T-cell (primary cell): ENCODE measurements at regions not wholly inside any gene's neighbourhood (a gene's known extent, or its start where the extent isn't known, plus 50 kb on each side); places are given as distances from the start of the nearest gene placed in this dataset.
"Not testable (repeated sequence)": the region's sequence is repeated elsewhere in the genome, so short reads cannot be mapped to it uniquely, and the experiment has no call there.

Experiments
- ATAC-seq, 4 experiments: fragments of 200-7000 bp in 3 of 4; fragments of 150-1000 bp in 1 of 4; cut with Tn5 transposase; replicated peaks in 1 of 4; 1 replicate in 3 of 4; 2 replicates in 1 of 4; pipeline ENCODE4 v1.10.0; 2021; ENCODE audit warnings: moderate library complexity in 3 of 4, mild to moderate bottlenecking in 2 of 4, moderate number of reproducible peaks in 1 of 4
- CTCF ChIA-PET, 2 donors: fragments of 300-600 bp; sonication (Branson Sonifier 250); formaldehyde crosslinking; loops; one replicate each; lab custom pipeline; 2022; ENCODE audit warnings: antibody characterized with exemption in 2 of 2; lab: Charles Lee
- POLR2A ChIA-PET, 2 donors: fragments of 300-600 bp; sonication (Branson Sonifier 250); formaldehyde crosslinking; loops; one replicate each; lab custom pipeline; 2022; ENCODE audit warnings: antibody characterized with exemption in 2 of 2; lab: Charles Lee
- DNase-seq, 35 experiments: peaks; one replicate each; pipeline versions ENCODE4 v3.0.0 to v3.0.0-alpha.2; 2013 to 2023
- H3K27ac ChIP-seq: one replicate; pipeline ENCODE4 v1.5.1; 2013; ENCODE audit warnings: low read length
- H3K27me3 ChIP-seq, 2 experiments: replicated peaks in 1 of 2; 1 replicate in 1 of 2; 2 replicates in 1 of 2; pipeline versions ENCODE4 v1.6.1 to v1.7.0; 2013; ENCODE audit warnings: low read length in 1 of 2, mixed read lengths in 1 of 2; ENCODE audit not compliant: control insufficient read depth in 2 of 2, insufficient read depth in 2 of 2; ENCODE audit errors: extremely low read depth in 1 of 2
- H3K36me3 ChIP-seq, 2 donors: 1 replicate in 1 of 2; 2 replicates in 1 of 2; pipeline versions ENCODE4 v1.6.1 to v1.7.0; 2013; ENCODE audit warnings: low read length in 1 of 2; ENCODE audit not compliant: control insufficient read depth in 2 of 2, insufficient read depth in 1 of 2; ENCODE audit errors: extremely low read depth in 1 of 2
- H3K4me1 ChIP-seq, 2 experiments: 1 replicate in 1 of 2; 2 replicates in 1 of 2; pipeline versions ENCODE4 v1.6.1 to v1.7.0; 2013; ENCODE audit warnings: low read length in 2 of 2, mixed read lengths in 1 of 2; ENCODE audit not compliant: insufficient read depth in 2 of 2, control insufficient read depth in 1 of 2; ENCODE audit errors: extremely low read depth in 1 of 2
- H3K4me3 ChIP-seq, 2 donors: 1 replicate in 1 of 2; 2 replicates in 1 of 2; pipeline versions ENCODE4 v1.5.1 to v1.7.0; 2013; ENCODE audit warnings: mild to moderate bottlenecking in 2 of 2, low read length in 1 of 2, moderate library complexity in 1 of 2; ENCODE audit not compliant: control insufficient read depth in 1 of 2; ENCODE audit errors: extremely low read depth in 1 of 2
- H3K9me3 ChIP-seq: 2 replicates; pipeline ENCODE4 v1.7.0; 2013
- H3K27ac Mint-ChIP-seq, 2 donors: one replicate each; pipeline ENCODE4 v1.8.0; 2020 to 2021; ENCODE audit warnings: mild to moderate bottlenecking in 2 of 2, mixed read lengths in 2 of 2
- H3K27me3 Mint-ChIP-seq, 2 donors: one replicate each; pipeline ENCODE4 v1.8.0; 2021 to 2022; ENCODE audit warnings: mixed read lengths in 2 of 2
- H3K36me3 Mint-ChIP-seq: one replicate; pipeline ENCODE4 v1.8.0; 2021; ENCODE audit warnings: mixed read lengths
- H3K4me1 Mint-ChIP-seq, 3 donors: one replicate each; pipeline ENCODE4 v1.8.0; 2020 to 2022; ENCODE audit warnings: mixed read lengths in 3 of 3, mild to moderate bottlenecking in 1 of 3
- H3K4me3 Mint-ChIP-seq, 3 donors: one replicate each; pipeline ENCODE4 v1.8.0; 2020 to 2022; ENCODE audit warnings: mild to moderate bottlenecking in 3 of 3, mixed read lengths in 3 of 3, moderate library complexity in 3 of 3
- H3K9me3 Mint-ChIP-seq, 3 donors: one replicate each; pipeline ENCODE4 v1.8.0; 2020 to 2022; ENCODE audit warnings: mixed read lengths in 3 of 3
- WGBS: methylation state at CpG from one replicate; pipeline ENCODE4 v1.1.5; 2013; ENCODE audit warnings: missing lambda C conversion rate; ENCODE audit not compliant: insufficient coverage; 5-methylcytosine and 5-hydroxymethylcytosine counted together

GRCh38 chr18:60180671-60181070 lies 191.9 kb downstream of the MC4R start:
- no peaks in the 10 kb centered on the region for H3K4me1 ChIP-seq
- POLR2A ChIA-PET, result no interaction called here
- H3K9me3 ChIP-seq, result no peaks in the 10 kb centered on the region
- DNase-seq, result no peak
- H3K27me3 ChIP-seq, result no peaks in the 10 kb centered on the region
- CTCF ChIA-PET, result no interaction called here
- no peak overlapping the region for H3K4me3 ChIP-seq
- H3K4me3 Mint-ChIP-seq, result no peak overlapping the region
- no peak overlapping the region for H3K27ac Mint-ChIP-seq
- H3K27ac ChIP-seq, result no peak overlapping the region
- no CpG with 5 or more reads among the region's 5 CpGs for WGBS
- H3K9me3 Mint-ChIP-seq, result peaks cover 0 to 3% (median 0%) of the 10 kb centered on the region in 3 donors
- no peaks in the 10 kb centered on the region for H3K4me1 Mint-ChIP-seq
- no peaks in the 10 kb centered on the region for H3K36me3 Mint-ChIP-seq
- no peaks in the 10 kb centered on the region for H3K36me3 ChIP-seq
- H3K27me3 Mint-ChIP-seq, result no peaks in the 10 kb centered on the region
- no peak for ATAC-seq

- H3K4me3 ChIP-seq, H3K27me3 Mint-ChIP-seq, H3K36me3 ChIP-seq, H3K27ac Mint-ChIP-seq, H3K4me3 Mint-ChIP-seq, H3K4me1 ChIP-seq, H3K27ac ChIP-seq, H3K27me3 ChIP-seq, H3K9me3 ChIP-seq, CTCF ChIA-PET, ATAC-seq, DNase-seq, POLR2A ChIA-PET, H3K9me3 Mint-ChIP-seq, H3K4me1 Mint-ChIP-seq, H3K36me3 Mint-ChIP-seq: not testable (repeated sequence)
- WGBS, result 74% methylated on average over 2 of the region's 6 CpGs
Measured at GRCh38 chr18:60178224-60178623, 194.4 kb downstream of the MC4R start.

DNA sequence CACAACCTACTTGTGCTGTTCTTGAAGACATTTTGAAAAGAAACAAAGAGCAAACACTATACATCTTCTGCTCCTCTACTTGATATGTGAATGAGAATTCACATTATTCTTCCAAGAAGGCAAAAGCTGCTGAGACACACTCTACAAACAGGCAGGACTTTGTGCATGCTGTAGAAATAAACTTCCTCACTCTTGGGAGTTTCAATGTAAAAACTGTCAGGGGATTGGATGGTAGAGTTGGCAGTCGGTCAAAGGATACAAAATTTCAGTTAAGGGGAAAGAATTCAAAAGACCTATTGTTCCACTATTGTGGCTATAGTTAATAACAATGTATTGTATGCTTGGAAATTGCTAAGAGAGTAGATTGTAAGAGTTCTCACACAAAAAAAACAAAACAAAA lies 196.3 kb downstream of the MC4R start:
- no peaks in the 10 kb centered on the region for H3K36me3 ChIP-seq
- no peak overlapping the region for H3K27ac Mint-ChIP-seq
- H3K27me3 Mint-ChIP-seq, result no peaks in the 10 kb centered on the region
- no peaks in the 10 kb centered on the region for H3K9me3 ChIP-seq
- H3K9me3 Mint-ChIP-seq, result peaks cover 0 to 3% (median 0%) of the 10 kb centered on the region in 3 donors
- no peak overlapping the region for H3K27ac ChIP-seq
- WGBS, result no CpG with 5 or more reads among the region's 1 CpG
- H3K4me1 Mint-ChIP-seq, result no peaks in the 10 kb centered on the region
- ChIA-PET CTCF (no interaction called here), POLR2A (no interaction called here)
- no peaks in the 10 kb centered on the region for H3K4me1 ChIP-seq
- DNase-seq (no peak), ATAC-seq (no peak)
- no peak overlapping the region for H3K4me3 ChIP-seq
- H3K27me3 ChIP-seq, result no peaks in the 10 kb centered on the region
- no peaks in the 10 kb centered on the region for H3K36me3 Mint-ChIP-seq
- no peak overlapping the region for H3K4me3 Mint-ChIP-seq

DNA sequence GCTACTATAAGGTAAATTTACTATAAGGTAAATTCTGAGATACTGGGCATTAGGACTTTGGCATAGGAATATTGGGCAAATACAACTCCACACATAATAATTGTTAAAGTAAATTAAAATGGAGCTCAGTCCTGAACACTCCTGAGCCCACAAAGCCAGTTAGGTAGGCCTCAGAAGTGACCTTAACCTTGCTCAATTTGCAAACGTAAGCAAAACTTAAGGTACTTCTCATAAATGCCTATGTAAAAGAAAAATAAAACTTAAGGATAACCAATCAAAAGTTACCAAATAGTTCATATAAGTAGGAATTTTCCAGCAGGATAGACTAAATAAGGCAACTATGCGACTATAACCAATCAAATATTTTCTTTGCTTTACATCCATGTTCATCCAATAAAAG lies 197.7 kb downstream of the MC4R start:
- H3K4me3 Mint-ChIP-seq, result no peak overlapping the region
- DNase-seq (no peak), ATAC-seq (no peak)
- Histone ChIP-seq H3K36me3 (no peaks in the 10 kb centered on the region), H3K9me3 (no peaks in the 10 kb centered on the region), H3K4me3 (no peak overlapping the region), H3K27me3 (no peaks in the 10 kb centered on the region), H3K4me1 (no peaks in the 10 kb centered on the region), H3K27ac (no peak overlapping the region)
- no peaks in the 10 kb centered on the region for H3K27me3 Mint-ChIP-seq
- H3K9me3 Mint-ChIP-seq, result peaks cover 0 to 3% (median 0%) of the 10 kb centered on the region in 3 donors
- no peak overlapping the region for H3K27ac Mint-ChIP-seq
- ChIA-PET POLR2A (interaction anchor here in 1 of 2 donors (0.6 kb wide), 1 partner anchor 32 kb away, joined by 4 read pairs; no protein-coding TSS in a partner anchor), CTCF (no interaction called here)
- no CpG with 5 or more reads among the region's 2 CpGs for WGBS
- H3K36me3 Mint-ChIP-seq, result no peaks in the 10 kb centered on the region
- H3K4me1 Mint-ChIP-seq, result no peaks in the 10 kb centered on the region

DNA sequence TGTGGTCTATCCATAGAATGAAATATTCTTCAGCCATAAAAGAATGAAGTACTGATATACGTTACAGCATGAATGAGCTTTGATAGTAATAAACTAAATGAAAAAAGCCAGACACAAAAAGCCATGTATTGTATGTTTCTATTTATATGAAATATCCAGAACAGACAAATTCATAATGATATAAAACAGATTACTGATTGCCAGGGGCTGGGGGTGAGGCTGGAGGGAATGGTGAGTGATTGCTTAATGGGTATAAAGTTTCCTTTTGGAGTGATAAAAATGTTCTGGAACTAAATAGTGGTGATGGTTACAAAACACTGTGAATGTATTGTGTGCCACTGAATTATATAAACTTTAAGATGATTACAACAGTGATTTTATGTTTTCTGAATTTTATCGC lies 200.5 kb downstream of the MC4R start:
- ChIA-PET CTCF (no interaction called here), POLR2A (interaction anchor here in 1 of 2 donors (0.5 kb wide), 1 partner anchor 27 kb away, joined by 3 read pairs; no protein-coding TSS in a partner anchor)
- H3K9me3 ChIP-seq, result no peaks in the 10 kb centered on the region
- ATAC-seq, result no peak
- Mint-ChIP-seq H3K9me3 (no peaks in the 10 kb centered on the region), H3K27ac (no peak overlapping the region), H3K27me3 (no peaks in the 10 kb centered on the region), H3K36me3 (no peaks in the 10 kb centered on the region), H3K4me3 (no peak overlapping the region), H3K4me1 (no peaks in the 10 kb centered on the region)
- no peaks in the 10 kb centered on the region for H3K36me3 ChIP-seq
- H3K27ac ChIP-seq, result no peak overlapping the region
- DNase-seq, result no peak
- no peak overlapping the region for H3K4me3 ChIP-seq
- no peaks in the 10 kb centered on the region for H3K4me1 ChIP-seq
- no peaks in the 10 kb centered on the region for H3K27me3 ChIP-seq
- no CpG with 5 or more reads among the region's 2 CpGs for WGBS

DNA sequence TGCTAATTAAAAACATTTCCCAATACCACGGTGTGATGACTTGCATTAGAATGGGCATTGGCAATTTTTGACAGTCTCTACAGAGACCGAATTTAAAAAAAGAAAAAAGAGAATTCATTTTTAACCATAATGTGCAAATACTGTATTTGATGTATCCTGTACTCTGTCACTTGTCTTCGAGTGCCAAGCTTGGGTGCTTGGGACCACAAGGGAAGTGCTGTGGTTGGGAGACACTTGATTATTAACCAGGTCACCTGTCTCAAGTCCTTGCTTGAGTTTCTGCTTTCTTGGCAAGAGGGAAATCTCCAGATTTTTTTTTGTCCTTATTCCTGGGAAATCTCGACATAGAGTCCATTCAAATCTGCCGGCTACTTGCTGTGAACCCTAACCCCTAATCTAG lies 209.0 kb downstream of the MC4R start:
- H3K27me3 Mint-ChIP-seq, result no peaks in the 10 kb centered on the region
- DNase-seq, result no peak
- H3K36me3 Mint-ChIP-seq, result no peaks in the 10 kb centered on the region
- no peak overlapping the region for H3K4me3 Mint-ChIP-seq
- no peaks in the 10 kb centered on the region for H3K9me3 ChIP-seq
- H3K4me1 ChIP-seq, result no peaks in the 10 kb centered on the region
- no peak for ATAC-seq
- peaks cover 0 to 3% (median 0%) of the 10 kb centered on the region in 3 donors for H3K9me3 Mint-ChIP-seq
- H3K4me3 ChIP-seq, result no peak overlapping the region
- H3K27me3 ChIP-seq, result no peaks in the 10 kb centered on the region
- CTCF ChIA-PET, result no interaction called here
- no peak overlapping the region for H3K27ac ChIP-seq
- no peak overlapping the region for H3K27ac Mint-ChIP-seq
- H3K4me1 Mint-ChIP-seq, result no peaks in the 10 kb centered on the region
- POLR2A ChIA-PET, result no interaction called here
- no peaks in the 10 kb centered on the region for H3K36me3 ChIP-seq
- WGBS, result no CpG with 5 or more reads among the region's 5 CpGs

GRCh38 chr18:60162388-60162787 lies 210.2 kb downstream of the MC4R start:
- Mint-ChIP-seq H3K36me3 (no peaks in the 10 kb centered on the region), H3K4me3 (no peak overlapping the region), H3K9me3 (peaks cover 0 to 3% (median 0%) of the 10 kb centered on the region in 3 donors), H3K4me1 (no peaks in the 10 kb centered on the region), H3K27me3 (no peaks in the 10 kb centered on the region), H3K27ac (no peak overlapping the region)
- Histone ChIP-seq H3K27ac (no peak overlapping the region), H3K4me3 (no peak overlapping the region), H3K27me3 (no peaks in the 10 kb centered on the region), H3K36me3 (no peaks in the 10 kb centered on the region), H3K4me1 (no peaks in the 10 kb centered on the region), H3K9me3 (no peaks in the 10 kb centered on the region)
- ChIA-PET CTCF (interaction anchor here in 1 of 2 donors (0.6 kb wide), 1 partner anchor 1389 kb away, joined by 5 read pairs; no protein-coding TSS in a partner anchor), POLR2A (no interaction called here)
- ATAC-seq, result no peak
- no peak for DNase-seq
